ENCODE measurements at regions not wholly inside any gene's neighbourhood (a gene's known extent, or its start where the extent isn't known, plus 50 kb on each side); places are given as distances from the start of the nearest gene placed in this dataset.

DNA sequence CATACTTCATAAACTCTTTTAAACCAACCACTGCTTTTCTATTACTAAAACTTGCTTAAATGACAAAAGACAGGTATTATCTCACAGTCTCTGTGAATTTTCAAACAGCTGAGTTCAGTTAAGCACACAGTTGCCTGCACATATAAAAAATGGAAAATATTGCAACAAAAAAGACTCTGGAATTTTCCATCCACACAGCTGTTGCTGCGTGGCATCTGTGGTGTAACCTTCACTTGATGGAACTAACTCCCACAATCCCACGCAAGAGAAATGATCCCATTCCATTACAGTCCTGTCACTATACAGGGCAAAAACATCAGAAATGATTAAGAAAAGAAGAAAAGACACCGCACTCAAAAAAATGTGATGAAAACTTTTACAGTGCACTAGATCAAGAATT lies 149.8 kb upstream of the TBL1X start:
- DNase-seq (ENCODE audit: low read depth), result no peak

DNA sequence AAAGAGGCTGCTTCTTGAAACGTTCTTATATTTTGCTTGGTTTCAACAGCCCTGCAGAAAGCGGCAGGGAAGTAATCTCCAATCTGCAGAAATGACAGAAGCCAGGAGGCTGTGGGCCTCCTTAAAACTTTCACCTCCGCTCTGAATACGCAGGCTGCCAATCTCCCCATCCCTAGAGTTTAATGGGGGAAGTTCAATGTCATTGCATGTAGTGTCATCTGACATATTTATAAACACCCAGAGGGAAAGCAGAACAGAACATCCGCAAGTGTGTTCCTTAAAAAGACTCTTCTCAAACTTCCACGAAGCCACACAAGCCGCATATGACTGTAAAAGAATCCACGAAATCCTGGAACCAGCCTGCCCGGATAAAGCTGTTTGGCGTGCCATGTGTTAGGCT lies 148.8 kb upstream of the TBL1X start:
- no peak for DNase-seq (ENCODE audit: low read depth)

DNA sequence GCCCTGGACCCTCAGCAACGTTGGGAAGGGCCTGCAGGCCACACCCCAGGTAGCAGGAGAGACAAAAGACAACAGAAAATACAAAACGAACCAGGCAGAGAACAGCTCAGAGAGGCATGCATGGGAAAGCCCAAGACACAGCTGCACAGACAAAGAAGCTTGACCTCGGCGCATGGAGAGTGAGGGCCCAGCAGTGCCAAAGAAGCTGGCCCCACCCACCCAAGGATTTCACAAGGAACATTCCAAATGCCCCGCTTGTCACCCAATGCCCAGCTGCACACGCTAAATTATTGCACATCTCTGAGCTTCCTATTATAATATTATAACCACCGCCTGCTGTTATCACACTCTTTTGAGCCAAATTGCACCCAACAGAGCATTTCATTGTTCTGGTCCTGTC lies 147.7 kb upstream of the TBL1X start:
- no peak for DNase-seq (ENCODE audit: low read depth)

DNA sequence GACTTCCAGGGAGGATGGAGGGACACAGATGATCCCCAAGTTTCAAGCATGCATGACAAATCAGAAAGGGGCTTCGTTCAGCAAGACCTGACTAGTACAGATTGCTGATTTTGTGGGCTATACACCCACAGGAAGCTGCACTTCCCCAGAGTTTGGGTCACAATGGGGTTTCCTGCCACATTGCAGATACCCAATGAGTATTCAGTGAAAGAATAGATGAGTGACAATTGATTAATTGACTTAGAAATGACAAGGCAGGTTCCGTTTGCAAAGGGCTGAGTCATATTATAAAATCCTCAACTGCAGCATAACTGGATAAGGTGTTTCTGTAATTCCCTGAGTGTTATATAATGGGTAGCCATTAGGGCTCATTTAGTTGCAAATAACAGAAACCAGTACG lies 146.6 kb upstream of the TBL1X start:
- DNase-seq (ENCODE audit: low read depth), result no peak

DNA sequence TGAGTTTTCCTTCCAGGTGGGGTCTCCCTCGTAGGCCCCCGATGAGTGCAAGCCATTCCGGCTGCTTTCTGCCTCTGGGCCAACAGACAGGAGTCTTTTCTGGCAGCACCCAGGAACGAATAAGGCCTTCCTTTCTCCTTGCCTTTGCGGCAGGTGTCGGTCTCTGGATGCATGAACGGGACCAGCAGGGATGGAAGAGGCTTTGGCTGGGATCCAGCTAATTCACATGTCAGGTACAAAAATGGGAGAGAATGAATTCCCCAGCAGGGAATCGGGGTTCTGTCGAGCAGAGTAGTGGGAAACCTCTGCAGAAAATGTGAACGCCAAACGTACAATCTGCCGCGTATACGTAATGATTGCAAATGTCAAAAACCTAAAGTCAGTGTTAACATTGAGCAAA lies 146.1 kb upstream of the TBL1X start:
- no peak for DNase-seq (ENCODE audit: low read depth)

DNA sequence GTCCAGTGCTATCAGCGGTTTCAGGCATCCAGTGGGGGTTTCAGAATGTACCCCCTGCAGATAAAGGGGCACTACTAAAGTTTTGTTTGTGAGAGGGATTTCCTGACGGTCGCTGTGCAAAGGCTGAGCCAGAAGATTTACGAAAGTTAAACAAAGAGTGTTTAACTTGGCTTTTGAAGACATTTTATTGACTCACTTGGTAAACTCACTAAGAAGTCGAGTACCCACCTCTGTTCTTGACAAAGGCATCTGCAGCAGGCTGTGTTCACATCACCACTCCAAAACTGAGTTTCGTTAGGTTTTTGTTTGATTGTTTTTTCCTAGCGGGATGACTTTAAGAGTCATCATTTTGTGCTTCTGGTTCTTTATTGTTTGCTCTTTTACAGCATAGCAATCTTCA lies 143.9 kb upstream of the TBL1X start:
- no peak for DNase-seq (ENCODE audit: low read depth)

DNA sequence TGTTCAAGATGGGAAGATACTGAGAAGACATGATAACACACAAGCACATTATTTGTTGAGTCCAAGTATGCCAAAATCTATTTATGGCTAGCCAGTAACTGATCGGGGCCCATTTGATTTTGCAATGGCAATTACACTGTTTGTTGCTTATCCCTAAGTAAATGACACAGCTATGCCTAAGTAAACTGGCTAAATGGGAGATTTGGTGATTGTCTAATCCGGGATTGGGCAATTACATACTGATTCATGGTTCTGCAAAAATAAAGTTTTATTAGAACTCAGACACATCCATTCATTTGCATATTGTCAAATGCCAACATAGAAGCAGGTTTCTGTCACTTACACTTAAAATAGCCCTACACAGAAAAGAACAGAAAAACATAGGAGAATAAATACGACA lies 140.2 kb upstream of the TBL1X start:
- DNase-seq (ENCODE audit: low read depth), result no peak

DNA sequence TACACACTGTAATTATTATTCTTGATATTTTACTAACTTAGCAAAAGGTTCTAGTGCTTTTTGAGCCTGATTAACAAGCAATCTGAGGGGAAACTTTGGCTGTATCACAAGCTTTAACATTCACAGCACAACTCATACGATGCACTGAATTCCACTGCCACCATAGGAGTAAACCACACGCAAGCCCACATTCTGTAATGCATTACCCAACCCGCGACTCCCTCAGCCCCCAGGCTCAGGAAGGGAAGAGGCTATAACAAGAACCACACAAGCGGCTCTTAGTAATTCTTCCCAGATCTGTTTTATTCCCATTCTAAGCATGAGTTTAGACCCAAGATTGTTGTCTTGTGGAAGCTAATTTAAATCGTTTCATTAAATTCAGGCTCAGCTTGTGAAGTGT lies 138.5 kb upstream of the TBL1X start:
- DNase-seq (ENCODE audit: low read depth), result no peak

DNA sequence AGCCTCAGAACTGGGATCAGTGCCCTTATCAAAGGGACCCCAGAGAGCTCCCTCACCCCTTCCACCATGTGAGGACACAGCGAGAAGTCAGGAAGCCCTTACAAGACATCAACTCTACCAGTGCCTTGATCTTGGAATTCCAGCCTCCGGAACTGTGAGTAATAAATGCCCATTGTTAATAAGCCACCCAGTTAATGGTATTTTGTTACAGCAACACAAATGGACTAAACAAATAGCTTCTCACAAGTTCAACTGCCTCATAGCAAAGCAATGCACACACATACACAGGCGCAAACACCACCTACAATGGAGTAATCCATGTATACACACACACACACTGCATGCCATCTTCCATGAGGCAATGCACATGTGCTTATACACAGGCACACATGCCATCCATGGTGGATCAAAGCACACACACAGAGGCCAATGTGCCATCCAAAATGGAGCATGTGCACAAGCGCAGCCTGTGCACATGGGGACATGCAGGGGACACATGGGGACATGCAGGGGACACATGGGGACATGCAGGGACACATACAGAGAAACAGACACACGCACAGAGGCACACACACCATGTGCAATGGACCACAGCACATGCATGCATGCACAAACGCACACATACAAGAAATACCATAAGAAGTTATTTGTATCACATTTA lies 137.6 kb upstream of the TBL1X start:
- DNase-seq (ENCODE audit: low read depth), result peak; percentile 22

DNA sequence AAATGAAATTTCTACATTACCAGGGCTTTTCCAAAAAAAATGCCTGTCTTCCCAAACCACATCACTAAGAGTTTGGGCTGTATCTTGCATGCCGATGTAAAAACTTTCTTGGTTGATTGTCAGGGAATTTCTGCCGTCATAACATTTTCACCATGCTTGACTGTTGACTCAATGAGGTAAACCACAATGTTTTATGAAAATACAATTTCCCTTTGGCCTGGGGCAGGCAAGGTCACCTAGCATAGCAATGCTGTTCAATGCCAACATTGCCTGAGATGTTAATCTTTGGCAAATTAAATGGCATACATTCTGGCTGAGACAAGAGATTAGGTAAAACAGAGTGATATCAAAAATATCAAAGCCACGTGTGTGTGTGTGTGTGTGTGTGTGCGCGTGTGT lies 137.1 kb upstream of the TBL1X start:
- DNase-seq (ENCODE audit: low read depth), result peak; percentile 93

DNA sequence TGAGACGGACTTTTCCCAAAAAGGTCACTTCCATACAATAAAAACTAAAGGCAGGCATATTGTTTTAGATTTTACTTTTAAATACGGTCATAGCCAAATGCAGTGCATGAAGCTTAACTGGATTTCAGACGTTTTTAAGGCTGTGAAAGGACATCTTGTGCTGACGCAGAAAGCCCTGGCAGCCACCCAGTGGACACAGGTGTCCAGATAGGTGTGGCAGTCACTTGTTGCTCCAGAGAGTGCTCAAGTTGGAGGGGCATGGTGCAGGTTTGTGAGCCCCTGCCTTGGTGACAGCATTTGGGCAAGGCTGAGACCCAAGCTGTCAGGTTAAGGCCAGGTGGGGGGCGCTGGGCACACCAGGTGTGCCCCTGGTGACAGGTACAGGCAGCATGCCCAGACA lies 135.8 kb upstream of the TBL1X start:
- DNase-seq (ENCODE audit: low read depth), result no peak

DNA sequence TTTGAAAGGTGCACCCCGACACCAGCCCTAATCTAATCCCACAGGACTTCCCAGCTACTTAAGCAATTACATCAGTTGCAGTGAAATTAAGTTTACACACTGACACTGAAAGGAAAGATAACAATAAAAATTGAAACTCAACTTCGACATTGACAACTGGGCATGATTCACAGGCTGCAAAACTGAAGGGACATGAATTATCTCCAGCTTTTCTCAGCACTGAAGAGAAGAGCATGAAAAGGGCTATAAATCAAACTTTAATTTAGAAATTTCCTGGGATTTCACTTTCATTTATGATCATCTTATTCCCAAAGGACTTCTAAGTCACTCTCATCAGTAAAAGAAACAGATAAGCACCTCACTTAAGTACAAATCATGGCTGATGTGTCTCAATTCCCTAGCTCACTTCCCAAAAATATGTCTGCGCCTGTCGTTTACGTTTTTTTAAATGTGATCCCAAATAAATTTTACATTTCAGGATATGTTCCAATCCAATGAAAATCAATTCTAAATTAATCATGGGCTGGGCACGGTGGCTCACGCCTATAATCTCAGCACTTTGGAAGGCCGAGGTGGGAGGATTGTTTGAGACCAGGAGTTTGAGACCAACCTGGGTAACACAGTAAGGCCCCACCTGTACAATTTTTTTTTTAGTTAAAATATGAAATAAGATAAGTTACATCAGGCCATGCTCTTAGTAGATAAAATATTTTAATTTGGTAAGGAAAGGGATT lies 134.4 kb upstream of the TBL1X start:
- no peak for DNase-seq (ENCODE audit: low read depth)

DNA sequence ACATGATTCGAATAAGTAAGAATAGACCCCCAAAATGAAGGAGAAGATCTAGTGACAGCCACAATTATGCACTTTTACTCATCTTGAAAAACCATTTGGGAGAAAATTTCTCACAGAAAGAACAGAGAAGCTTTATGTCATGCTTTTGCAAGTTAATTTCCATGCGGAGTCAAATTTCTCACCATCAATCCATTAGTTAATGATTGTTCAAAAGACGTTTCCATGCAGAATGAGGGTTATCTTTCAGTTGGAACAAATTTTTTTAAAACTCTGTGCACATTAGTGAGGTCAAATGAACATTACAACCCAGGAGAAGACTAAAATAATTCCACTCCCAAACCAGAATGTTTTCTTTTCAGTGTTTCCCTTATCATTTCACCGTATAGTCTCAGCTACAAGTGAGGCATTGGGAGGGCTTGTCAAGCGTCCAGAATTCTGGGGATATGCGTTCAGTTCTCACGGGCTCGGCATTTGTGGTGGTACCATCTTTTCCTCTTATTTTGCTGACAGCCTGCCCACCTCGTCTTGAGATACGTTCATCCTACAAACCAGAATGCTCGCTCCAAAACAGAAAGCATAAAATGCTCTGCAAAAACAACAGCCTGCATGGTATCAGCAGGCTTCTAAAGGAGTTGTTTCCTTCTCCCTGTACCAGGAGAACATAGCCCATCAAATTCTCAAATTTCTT lies 130.8 kb upstream of the TBL1X start:
- no peak for DNase-seq (ENCODE audit: low read depth)

DNA sequence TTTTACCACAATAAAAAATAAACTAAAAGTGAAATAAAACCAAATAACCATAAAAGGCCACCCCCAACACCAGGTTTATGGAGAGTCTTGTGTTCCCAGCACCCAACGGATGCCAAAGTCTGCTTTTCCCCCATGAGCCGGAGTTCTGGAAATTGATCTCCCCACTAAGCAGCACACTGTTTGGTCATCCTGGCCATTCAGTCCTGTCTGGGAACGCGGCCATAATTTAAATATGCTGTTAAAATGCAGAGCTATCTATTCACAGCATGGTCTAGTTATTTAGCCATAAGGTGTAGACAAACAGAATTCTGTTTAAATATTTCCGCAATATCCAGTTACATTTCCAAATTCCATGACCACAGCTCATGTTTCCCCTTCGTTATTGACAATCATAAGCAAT lies 129.6 kb upstream of the TBL1X start:
- no peak for DNase-seq (ENCODE audit: low read depth)

DNA sequence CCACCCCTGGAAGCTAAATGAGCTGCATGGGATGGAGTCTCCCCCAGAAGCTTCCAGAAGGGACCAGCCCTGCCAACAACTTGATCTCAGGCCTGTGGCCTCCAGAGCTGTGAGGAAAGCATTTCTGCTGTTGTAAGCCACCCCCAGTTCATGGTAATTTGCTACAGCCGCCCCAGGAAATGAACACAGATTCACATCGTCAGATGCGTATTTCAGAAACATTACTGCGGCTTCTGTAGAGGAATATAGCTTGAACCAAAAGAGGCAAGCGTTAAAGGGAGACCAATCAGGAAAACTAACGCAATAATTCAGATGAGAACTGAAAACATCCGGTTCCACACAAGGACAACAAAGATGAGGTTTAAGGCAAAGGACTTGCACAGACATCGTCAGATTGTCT lies 128.4 kb upstream of the TBL1X start:
- DNase-seq (ENCODE audit: low read depth), result no peak

DNA sequence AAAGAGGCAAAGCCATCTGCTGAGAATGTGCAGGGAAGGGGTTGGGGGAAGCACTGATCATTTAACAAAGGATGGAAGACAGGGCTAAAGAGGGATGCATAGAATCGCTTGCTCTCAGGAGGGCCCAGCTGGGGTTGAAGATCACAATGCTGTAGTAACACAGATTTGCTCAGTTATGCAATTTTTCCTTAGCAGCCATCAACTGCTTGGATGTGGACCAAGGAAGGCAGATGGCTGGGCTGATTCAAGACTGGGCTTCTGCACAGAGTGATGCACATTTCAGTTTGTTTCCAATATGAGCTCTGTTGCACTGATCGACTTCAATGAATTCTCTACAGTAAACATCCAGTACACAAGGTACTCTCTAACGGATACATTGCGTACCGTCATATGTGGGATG lies 127.8 kb upstream of the TBL1X start:
- no peak for DNase-seq (ENCODE audit: low read depth)

DNA sequence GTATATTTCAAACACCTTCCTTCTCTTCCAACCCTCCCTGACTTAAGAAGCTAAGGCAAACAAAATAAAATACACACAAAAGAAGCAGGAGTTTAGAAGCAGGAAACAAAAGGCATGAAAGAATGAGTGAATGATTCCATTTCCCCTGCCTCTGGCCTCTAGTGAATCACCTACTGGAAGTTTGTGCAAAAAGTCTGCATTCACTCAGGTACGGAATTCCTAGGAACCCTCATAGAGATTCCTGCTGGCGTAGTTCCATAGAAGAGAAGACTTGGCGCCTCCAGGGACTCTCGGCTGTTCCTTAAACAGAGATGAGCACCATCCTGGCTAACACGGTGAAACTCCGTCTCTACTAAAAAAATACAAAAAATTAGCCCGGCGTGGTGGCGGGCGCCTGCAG lies 125.9 kb upstream of the TBL1X start:
- DNase-seq (ENCODE audit: low read depth), result no peak

DNA sequence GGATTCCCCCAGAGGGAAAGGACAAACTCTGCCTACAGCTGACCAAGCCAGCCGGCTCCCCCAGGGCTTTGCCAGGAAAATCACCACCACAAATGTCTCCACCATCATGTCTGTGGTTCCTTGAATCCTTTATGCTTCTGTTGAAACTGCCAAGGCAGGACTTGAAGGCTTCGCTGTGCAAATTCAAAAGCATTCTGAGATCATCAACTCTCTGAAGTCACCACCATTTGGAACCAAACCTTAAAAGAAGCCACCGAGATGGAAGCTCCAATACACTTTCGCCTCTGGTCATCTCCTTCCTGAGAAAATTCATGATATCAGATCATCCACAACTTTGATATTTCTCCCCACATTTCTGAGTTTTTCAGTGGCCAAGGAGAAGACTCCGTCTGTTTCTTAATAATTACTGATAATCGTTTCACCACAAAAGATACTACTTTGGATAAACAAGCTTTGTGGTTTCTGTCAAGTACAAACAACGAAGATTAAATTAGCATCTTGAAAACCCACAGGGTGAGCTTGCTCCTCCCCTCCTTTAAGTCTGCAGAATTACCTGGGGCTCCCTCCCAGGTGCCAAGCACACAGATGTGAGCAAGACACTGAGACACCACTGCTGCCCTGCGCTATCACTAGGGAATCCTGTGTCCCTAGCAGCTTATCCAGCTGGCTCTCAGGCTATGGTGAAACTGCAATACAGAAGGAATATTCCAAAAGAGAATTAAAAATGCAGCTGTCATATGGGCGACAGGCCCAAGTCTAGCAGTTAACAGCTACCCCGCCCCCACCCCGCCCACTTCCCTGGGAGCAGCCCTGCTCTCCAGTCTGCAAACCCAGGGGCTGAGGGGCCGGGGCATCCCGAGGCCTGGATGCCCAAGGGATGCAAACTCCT lies 125.0 kb upstream of the TBL1X start:
- peak; percentile 40 for DNase-seq (ENCODE audit: low read depth)

DNA sequence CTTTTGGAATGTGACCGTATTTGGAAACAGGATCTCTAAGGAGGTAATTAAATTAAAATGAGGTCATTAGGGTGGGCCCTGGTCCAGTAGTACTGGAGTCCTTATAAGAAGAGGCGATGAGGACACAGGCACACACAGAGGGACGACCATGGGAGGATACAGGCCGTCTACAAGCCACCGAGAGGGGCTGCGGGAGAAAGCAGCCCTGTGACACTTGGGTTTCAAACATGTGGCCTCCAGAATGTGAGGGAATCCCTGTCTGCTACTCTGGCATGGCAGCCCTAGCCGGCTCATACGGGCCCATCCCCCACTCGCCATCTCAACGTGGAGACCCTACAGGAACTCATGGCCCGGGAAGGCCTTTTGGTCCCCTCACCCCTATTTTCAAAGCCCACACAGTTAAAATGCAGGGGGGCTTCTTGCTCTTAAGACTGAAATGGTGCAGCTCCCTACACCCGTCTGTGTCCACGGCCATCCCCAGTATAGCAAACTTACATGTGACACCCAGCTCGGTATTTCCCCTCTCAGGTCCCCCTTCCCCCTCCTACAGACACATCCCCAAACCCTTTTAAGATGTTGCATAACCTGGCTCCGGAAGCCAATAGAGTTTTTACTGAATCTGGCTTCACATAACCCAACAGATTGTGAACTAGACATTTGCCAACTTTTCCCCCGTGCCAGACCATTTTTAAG lies 124.1 kb upstream of the TBL1X start:
- peak; percentile 21 for DNase-seq (ENCODE audit: low read depth)

DNA sequence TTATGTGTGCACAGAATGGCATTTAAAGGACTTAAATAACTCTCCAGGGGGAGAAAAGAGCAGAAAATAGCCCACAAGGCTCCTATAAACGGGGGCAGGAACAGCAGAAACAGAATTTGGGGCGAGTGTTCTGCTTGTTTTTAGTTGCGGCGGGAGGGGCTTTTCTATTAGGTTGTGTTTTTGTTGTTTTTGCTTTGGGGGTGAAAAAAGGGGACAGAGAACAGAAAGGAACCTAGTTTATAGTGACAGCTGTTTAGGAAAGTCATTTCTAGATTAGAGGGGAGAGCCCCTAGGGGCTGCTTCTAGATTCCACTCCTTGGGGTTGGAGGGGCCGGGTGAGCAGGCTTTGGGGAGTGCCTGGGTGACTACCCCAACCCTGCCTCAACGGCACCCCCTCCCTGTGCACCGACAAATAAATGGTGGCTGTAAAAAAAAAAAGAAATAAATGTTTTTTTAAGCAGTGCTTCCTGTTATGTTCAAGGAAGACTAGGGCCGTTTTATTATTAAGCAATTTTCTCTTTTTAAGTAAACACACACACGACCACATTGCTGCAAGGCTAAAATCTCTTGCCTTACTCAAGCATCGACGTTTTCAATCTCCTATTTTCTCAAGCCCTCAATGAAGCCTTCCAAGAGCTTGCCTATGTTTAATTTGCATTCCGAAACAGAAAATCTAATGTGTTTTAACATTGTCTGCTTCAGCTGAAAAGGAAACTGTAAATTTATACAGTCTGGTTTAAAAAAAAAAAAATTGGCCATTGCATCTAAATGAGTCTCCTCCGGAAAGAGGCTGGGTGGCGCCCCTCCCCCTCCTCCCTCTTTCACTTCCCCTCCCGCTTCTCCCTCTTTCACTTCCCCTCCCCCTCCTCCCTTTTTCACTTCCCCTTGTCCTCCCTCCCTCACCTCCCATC lies 123.3 kb upstream of the TBL1X start:
- peak; percentile 67 for DNase-seq (ENCODE audit: low read depth)
